ENCODE measurements at regions not wholly inside any gene's neighbourhood (a gene's known extent, or its start where the extent isn't known, plus 50 kb on each side); places are given as distances from the start of the nearest gene placed in this dataset.

GRCh38 chr2:123154195-123154594, 870.9 kb upstream of the CNTNAP5 start:
- no peak for TF ChIP-seq CTCF (IDR thresholded peaks at IDR 0.05; ENCODE audit: unreplicated experiment)
- no peak overlapping the region for H3K27ac Mint-ChIP-seq
- no peak for DNase-seq (ENCODE audit: low spot score, unreplicated experiment)
- H3K4me1 Mint-ChIP-seq (ENCODE audit: low read depth) = no peaks in the 10 kb centered on the region
- H3K4me3 Mint-ChIP-seq (ENCODE audit: low read depth) = no peak overlapping the region
- no peaks in the 10 kb centered on the region for H3K36me3 Mint-ChIP-seq (ENCODE audit: insufficient read depth)
- H3K27me3 Mint-ChIP-seq = no peaks in the 10 kb centered on the region
- no peaks in the 10 kb centered on the region for H3K9me3 Mint-ChIP-seq (ENCODE audit: low read depth)

- H3K4me3 Mint-ChIP-seq (ENCODE audit: low read depth) = no peak overlapping the region
- H3K4me1 Mint-ChIP-seq (ENCODE audit: low read depth) = no peaks in the 10 kb centered on the region
- H3K27ac Mint-ChIP-seq = no peak overlapping the region
- no peak for DNase-seq (ENCODE audit: low spot score, unreplicated experiment)
- H3K27me3 Mint-ChIP-seq = no peaks in the 10 kb centered on the region
- no peak for TF ChIP-seq CTCF (IDR thresholded peaks at IDR 0.05; ENCODE audit: unreplicated experiment)
- H3K36me3 Mint-ChIP-seq (ENCODE audit: insufficient read depth) = no peaks in the 10 kb centered on the region
- H3K9me3 Mint-ChIP-seq (ENCODE audit: low read depth) = no peaks in the 10 kb centered on the region
These were observed 868.1 kb upstream of the CNTNAP5 start for GRCh38 chr2:123157016-123157415.

GRCh38 chr2:123162400-123163016, 862.6 kb upstream of the CNTNAP5 start:
- Mint-ChIP-seq H3K4me1 (ENCODE audit: low read depth) (no peaks in the 10 kb centered on the region), H3K9me3 (ENCODE audit: low read depth) (no peaks in the 10 kb centered on the region), H3K27ac (no peak overlapping the region), H3K36me3 (ENCODE audit: insufficient read depth) (no peaks in the 10 kb centered on the region), H3K27me3 (no peaks in the 10 kb centered on the region), H3K4me3 (ENCODE audit: low read depth) (no peak overlapping the region)
- TF ChIP-seq CTCF (IDR thresholded peaks at IDR 0.05; ENCODE audit: unreplicated experiment) = no peak
- no peak for DNase-seq (ENCODE audit: low spot score, unreplicated experiment)

DNA sequence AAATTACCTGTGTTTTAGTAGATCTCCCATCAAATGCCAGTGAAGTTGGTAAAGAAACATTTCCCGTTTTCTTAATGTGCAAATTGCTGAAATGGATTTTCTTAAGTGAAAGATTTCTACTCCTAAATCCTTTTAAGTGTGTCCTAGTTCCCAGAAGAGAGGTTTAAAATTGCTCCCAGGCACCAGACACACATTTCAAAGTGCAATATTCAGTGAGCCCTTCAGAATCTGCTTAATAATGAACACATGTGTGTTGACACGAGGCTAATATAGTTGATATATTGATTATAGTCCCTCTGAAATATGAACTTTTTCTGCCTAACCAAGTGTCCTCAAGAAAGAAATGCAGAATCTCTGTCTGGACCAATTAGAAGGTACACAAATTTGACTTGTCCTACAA, 861.7 kb upstream of the CNTNAP5 start:
- no peak overlapping the region for H3K4me3 Mint-ChIP-seq (ENCODE audit: low read depth)
- no peak overlapping the region for H3K27ac Mint-ChIP-seq
- no peaks in the 10 kb centered on the region for H3K4me1 Mint-ChIP-seq (ENCODE audit: low read depth)
- TF ChIP-seq CTCF (IDR thresholded peaks at IDR 0.05; ENCODE audit: unreplicated experiment) = no peak
- H3K36me3 Mint-ChIP-seq (ENCODE audit: insufficient read depth) = no peaks in the 10 kb centered on the region
- H3K27me3 Mint-ChIP-seq = no peaks in the 10 kb centered on the region
- no peak for DNase-seq (ENCODE audit: low spot score, unreplicated experiment)
- H3K9me3 Mint-ChIP-seq (ENCODE audit: low read depth) = no peaks in the 10 kb centered on the region

GRCh38 chr2:123164216-123164615, 860.9 kb upstream of the CNTNAP5 start:
- no peaks in the 10 kb centered on the region for H3K36me3 Mint-ChIP-seq (ENCODE audit: insufficient read depth)
- no peaks in the 10 kb centered on the region for H3K4me1 Mint-ChIP-seq (ENCODE audit: low read depth)
- TF ChIP-seq CTCF (IDR thresholded peaks at IDR 0.05; ENCODE audit: unreplicated experiment) = no peak
- H3K27me3 Mint-ChIP-seq = no peaks in the 10 kb centered on the region
- no peak overlapping the region for H3K4me3 Mint-ChIP-seq (ENCODE audit: low read depth)
- no peaks in the 10 kb centered on the region for H3K9me3 Mint-ChIP-seq (ENCODE audit: low read depth)
- no peak for DNase-seq (ENCODE audit: low spot score, unreplicated experiment)
- no peak overlapping the region for H3K27ac Mint-ChIP-seq
